HCT116 (cell line): ENCODE measurements at regions not wholly inside any gene's neighbourhood (a gene's known extent, or its start where the extent isn't known, plus 50 kb on each side); places are given as distances from the start of the nearest gene placed in this dataset.

Experiments used
- ATAC-seq: fragments of 200-7000 bp; cut with Tn5 transposase; 2 replicates; pipeline ENCODE4 v1.9.1; 2020; ENCODE audit warnings: mild to moderate bottlenecking, moderate library complexity
- BruUV-seq: library from RNA; stranded (reverse); fragments of 400-500 nt; replicated peaks from 2 replicates; lab custom pipeline; 2021; lab: Mats Ljungman, UMichigan
- CTCF ChIA-PET: fragments of 300-600 bp; sonication (Branson Sonifier 250); formaldehyde crosslinking; loops from one replicate; lab custom pipeline; 2021; ENCODE audit warnings: antibody characterized with exemption; lab: Charles Lee
- POLR2A ChIA-PET: fragments of 300-600, 350-600 bp; sonication (Branson Sonifier 250); formaldehyde crosslinking; loops from one replicate; lab custom pipeline; 2021; ENCODE audit warnings: antibody characterized with exemption; lab: Charles Lee
- RAD21 ChIA-PET, 2 experiments: fragments of 300-600 bp; sonication (Branson Sonifier 250); formaldehyde crosslinking; loops; one replicate each; lab custom pipeline; 2023; ENCODE audit warnings: low total read pairs in 2 of 2; ENCODE audit not compliant: uncharacterized antibody in 2 of 2, unreplicated experiment in 2 of 2, low non-redundant PET in 1 of 2; lab: Charles Lee
- DNase-seq: peaks from one replicate; pipeline ENCODE4 v3.0.0-alpha.2; 2010; ENCODE audit warnings: low read depth, low spot score
- H2AFZ ChIP-seq: fragments of 200-600 bp; shearing (Covaris generic), sonication (generic); 2 replicates; pipeline ENCODE4 v1.6.1; 2017; ENCODE audit warnings: low read depth, mixed run types, mixed read lengths, antibody characterized with exemption, low read length; ENCODE audit not compliant: poor library complexity, severe bottlenecking
- H3K27ac ChIP-seq: 2 replicates; pipeline ENCODE4 v1.5.1; 2012; ENCODE audit warnings: low read depth, low read length
- H3K27me3 ChIP-seq: fragments of 200-600 bp; sonication (generic); 2 replicates; pipeline ENCODE4 v1.6.1; 2016; ENCODE audit warnings: mixed run types, low read length, mixed read lengths; ENCODE audit not compliant: insufficient read depth
- H3K36me3 ChIP-seq, 2 experiments: fragments of 200-500 bp in 1 of 2; fragments of 200-600 bp in 1 of 2; sonication (Bioruptor generic) in 1 of 2; sonication (generic) in 1 of 2; 2 replicates each; pipeline versions ENCODE4 v1.5.1 to v1.6.1; 2014 to 2016; ENCODE audit warnings: low read length in 2 of 2, inconsistent platforms in 1 of 2, mixed read lengths in 1 of 2, mixed run types in 1 of 2; ENCODE audit not compliant: insufficient read depth in 2 of 2, control insufficient read depth in 1 of 2
- H3K4me1 ChIP-seq, 2 experiments: fragments of 200-600 bp in 1 of 2; sonication (generic) in 1 of 2; 2 replicates each; pipeline versions ENCODE4 v1.5.1 to v1.6.1; 2012 to 2017; ENCODE audit warnings: low read length in 2 of 2, inconsistent platforms in 1 of 2, mild to moderate bottlenecking in 1 of 2, mixed read lengths in 1 of 2, mixed run types in 1 of 2, moderate library complexity in 1 of 2; ENCODE audit not compliant: insufficient read depth in 2 of 2, control insufficient read depth in 1 of 2
- H3K4me2 ChIP-seq: fragments of 200-600 bp; sonication (generic); 2 replicates; pipeline ENCODE4 v1.6.1; 2017; ENCODE audit warnings: mixed run types, low read length, mixed read lengths
- H3K4me3 ChIP-seq, 2 experiments: fragments of 200-600 bp in 1 of 2; sonication (generic) in 1 of 2; replicated peaks in 1 of 2; 2 replicates each; pipeline ENCODE4 v1.5.1; 2011 to 2016; ENCODE audit warnings: low read length in 2 of 2, control low read depth in 1 of 2, low read depth in 1 of 2, mild to moderate bottlenecking in 1 of 2, mixed read lengths in 1 of 2, mixed run types in 1 of 2
- H3K79me2 ChIP-seq: fragments of 200-600 bp; sonication (generic); 2 replicates; pipeline ENCODE4 v1.6.1; 2017; ENCODE audit warnings: mild to moderate bottlenecking, mixed run types, low read length, moderate library complexity, mixed read lengths; ENCODE audit not compliant: insufficient read depth
- H3K9ac ChIP-seq: fragments of 200-600 bp; sonication (generic); 2 replicates; pipeline ENCODE4 v1.6.1; 2016; ENCODE audit warnings: low read length, mixed read lengths
- H3K9me2 ChIP-seq: fragments of 200-600 bp; sonication (generic), shearing (Covaris generic); 2 replicates; pipeline ENCODE4 v1.6.1; 2017; ENCODE audit warnings: mixed run types, mild to moderate bottlenecking, moderate library complexity; ENCODE audit not compliant: insufficient read depth
- H3K9me3 ChIP-seq, 2 experiments: fragments of 200-500 bp in 1 of 2; fragments of 200-600 bp in 1 of 2; sonication (Bioruptor generic) in 1 of 2; sonication (generic) in 1 of 2; 2 replicates each; pipeline ENCODE4 v1.6.1; 2014 to 2017; ENCODE audit warnings: low read length in 2 of 2, mixed read lengths in 2 of 2, inconsistent platforms in 1 of 2, low read depth in 1 of 2, mild to moderate bottlenecking in 1 of 2, mixed run types in 1 of 2, moderate library complexity in 1 of 2; ENCODE audit not compliant: control insufficient read depth in 1 of 2, insufficient read depth in 1 of 2
- H4K20me1 ChIP-seq: fragments of 200-600 bp; sonication (generic), shearing (Covaris generic); 2 replicates; pipeline ENCODE4 v1.6.1; 2017; ENCODE audit warnings: mixed run types, mild to moderate bottlenecking, moderate library complexity; ENCODE audit not compliant: insufficient read depth
- CBX3 ChIP-seq: IDR thresholded peaks from 2 replicates; pipeline ENCODE4 v1.6.1; 2012; ENCODE audit warnings: low read depth
- CEBPB ChIP-seq: IDR thresholded peaks from 2 replicates; pipeline ENCODE4 v1.6.1; 2012; ENCODE audit warnings: low read depth
- EGR1 ChIP-seq: IDR thresholded peaks from 2 replicates; pipeline ENCODE4 v1.6.1; 2012; ENCODE audit warnings: low read depth
- ELF1 ChIP-seq: IDR thresholded peaks from 2 replicates; pipeline ENCODE4 v1.6.1; 2012; ENCODE audit warnings: low read depth, borderline replicate concordance
- FOSL1 ChIP-seq: IDR thresholded peaks from 2 replicates; pipeline ENCODE4 v1.6.1; 2012; ENCODE audit warnings: low read depth
- MAX ChIP-seq: IDR thresholded peaks from 2 replicates; pipeline ENCODE4 v1.6.1; 2012
- POLR2A ChIP-seq: IDR thresholded peaks from 2 replicates; pipeline ENCODE4 v1.7.0; 2011; ENCODE audit warnings: borderline replicate concordance; ENCODE audit not compliant: insufficient read depth, insufficient read length; ENCODE audit errors: extremely low read depth
- POLR2AphosphoS5 ChIP-seq: IDR thresholded peaks from 2 replicates; pipeline ENCODE4 v1.6.1; 2011; ENCODE audit warnings: mild to moderate bottlenecking, low read depth, low read length, moderate library complexity
- SIN3A ChIP-seq: IDR thresholded peaks from 2 replicates; pipeline ENCODE4 v1.6.1; 2012; ENCODE audit warnings: low read depth
- SRF ChIP-seq: IDR thresholded peaks from 2 replicates; pipeline ENCODE4 v1.6.1; 2012; ENCODE audit warnings: low read depth
- TCF7L2 ChIP-seq: IDR thresholded peaks from 2 replicates; pipeline ENCODE4 v1.7.0; 2011; ENCODE audit warnings: borderline replicate concordance, inconsistent platforms; ENCODE audit not compliant: insufficient read depth, insufficient read length; ENCODE audit errors: extremely low read depth
- YY1 ChIP-seq: IDR thresholded peaks from 2 replicates; pipeline ENCODE4 v1.6.1; 2011; ENCODE audit warnings: low read length, low read depth, moderate library complexity, mild to moderate bottlenecking; ENCODE audit not compliant: insufficient replicate concordance; ENCODE audit errors: extremely low read depth
- ZFX ChIP-seq: fragments of 450-650 bp; IDR thresholded peaks from 2 replicates; pipeline ENCODE4 v1.6.1; 2017
- ZNF274 ChIP-seq: fragments of 200-500 bp; sonication (Bioruptor generic); IDR thresholded peaks from 2 replicates; pipeline ENCODE4 v1.6.1; 2014; ENCODE audit warnings: mild to moderate bottlenecking, low read depth, low read length, inconsistent platforms
- intact Hi-C: fragments of 100-400 bp; cut with micrococcal nuclease; formaldehyde crosslinking; loops from 2 replicates; pipeline ENCODE4 v1.10.0; 2022
- TF ChIP-seq, protein P1 (sequence below), 3 experiments: fragments of 200-600 bp in 1 of 3; sonication (generic) in 1 of 3; IDR thresholded peaks in 2 of 3; conservative IDR thresholded peaks in 1 of 3; 2 replicates each; pipeline ENCODE4 v1.5.1; 2012 to 2017; ENCODE audit warnings: low read depth in 2 of 3, low read length in 2 of 3, antibody characterized with exemption in 1 of 3, borderline replicate concordance in 1 of 3, control low read depth in 1 of 3, mild to moderate bottlenecking in 1 of 3, mixed read lengths in 1 of 3, mixed run types in 1 of 3, moderate library complexity in 1 of 3; ENCODE audit not compliant: insufficient read depth in 1 of 3
- TF ChIP-seq, protein P2 (sequence below): IDR thresholded peaks from 2 replicates; pipeline ENCODE4 v1.6.1; 2012

DNA sequence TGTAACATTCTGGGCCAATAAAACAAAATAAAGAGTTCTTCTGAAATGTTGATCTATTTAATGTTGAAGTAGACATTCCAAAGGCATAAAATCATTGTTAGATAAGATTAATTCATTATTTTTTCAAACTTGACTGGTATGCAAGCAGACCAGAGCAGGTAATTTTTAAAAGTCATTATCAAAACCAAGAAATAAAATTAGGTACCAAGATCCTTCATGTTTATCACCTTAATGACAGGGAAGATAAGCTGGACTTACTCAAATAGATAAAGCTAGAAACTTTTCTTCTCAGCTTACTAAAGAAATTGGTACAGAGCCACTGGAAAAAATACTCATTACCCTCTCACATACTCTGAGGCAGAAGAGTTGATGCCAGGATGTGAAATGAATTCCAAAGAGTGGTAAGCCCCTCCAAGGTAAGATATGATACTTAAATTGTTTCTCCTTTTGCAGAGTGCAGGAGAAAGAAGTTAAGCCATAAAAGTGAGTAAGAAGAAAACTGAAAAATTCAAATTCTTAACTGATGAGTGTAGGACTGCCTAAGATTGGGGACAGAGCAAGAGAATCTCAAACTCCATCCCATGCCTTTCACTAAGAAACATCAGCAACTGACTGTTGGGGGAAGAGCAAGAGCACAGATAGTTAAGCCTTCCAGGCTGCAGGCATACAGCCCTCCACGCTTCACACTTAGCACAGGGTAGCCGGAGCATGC, 111.9 kb downstream of the SLC41A2 start:
- H3K36me3 ChIP-seq, result no peaks in the 10 kb centered on the region
- H3K27me3 ChIP-seq, result no peaks in the 10 kb centered on the region
- no peaks in the 10 kb centered on the region for H3K4me1 ChIP-seq
- H4K20me1 ChIP-seq, result no peaks in the 10 kb centered on the region
- no peak overlapping the region for H3K4me3 ChIP-seq
- ChIA-PET CTCF (no interaction called here), POLR2A (no interaction called here), RAD21 (no interaction called here)
- H3K27ac ChIP-seq, result no peak overlapping the region
- no peaks in the 10 kb centered on the region for H3K79me2 ChIP-seq
- TF ChIP-seq POLR2AphosphoS5, result no peak
- TF ChIP-seq, protein P1, sequence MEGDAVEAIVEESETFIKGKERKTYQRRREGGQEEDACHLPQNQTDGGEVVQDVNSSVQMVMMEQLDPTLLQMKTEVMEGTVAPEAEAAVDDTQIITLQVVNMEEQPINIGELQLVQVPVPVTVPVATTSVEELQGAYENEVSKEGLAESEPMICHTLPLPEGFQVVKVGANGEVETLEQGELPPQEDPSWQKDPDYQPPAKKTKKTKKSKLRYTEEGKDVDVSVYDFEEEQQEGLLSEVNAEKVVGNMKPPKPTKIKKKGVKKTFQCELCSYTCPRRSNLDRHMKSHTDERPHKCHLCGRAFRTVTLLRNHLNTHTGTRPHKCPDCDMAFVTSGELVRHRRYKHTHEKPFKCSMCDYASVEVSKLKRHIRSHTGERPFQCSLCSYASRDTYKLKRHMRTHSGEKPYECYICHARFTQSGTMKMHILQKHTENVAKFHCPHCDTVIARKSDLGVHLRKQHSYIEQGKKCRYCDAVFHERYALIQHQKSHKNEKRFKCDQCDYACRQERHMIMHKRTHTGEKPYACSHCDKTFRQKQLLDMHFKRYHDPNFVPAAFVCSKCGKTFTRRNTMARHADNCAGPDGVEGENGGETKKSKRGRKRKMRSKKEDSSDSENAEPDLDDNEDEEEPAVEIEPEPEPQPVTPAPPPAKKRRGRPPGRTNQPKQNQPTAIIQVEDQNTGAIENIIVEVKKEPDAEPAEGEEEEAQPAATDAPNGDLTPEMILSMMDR (IDR thresholded peaks at IDR 0.05 in 2 of 3, conservative IDR thresholded peaks at IDR 0.05 in 1 of 3; ENCODE audit: borderline replicate concordance in 1 of 3, insufficient read depth in 1 of 3, low read depth in 2 of 3, low read length in 2 of 3), result no peak
- no peak for TF ChIP-seq SRF
- no peak for TF ChIP-seq SIN3A
- no peak for TF ChIP-seq POLR2A
- TF ChIP-seq TCF7L2, result no peak
- TF ChIP-seq CEBPB, result no peak
- TF ChIP-seq CBX3, result no peak
- TF ChIP-seq MAX, result no peak
- no peak for TF ChIP-seq ZFX
- no peak for TF ChIP-seq YY1
- TF ChIP-seq, protein P2, sequence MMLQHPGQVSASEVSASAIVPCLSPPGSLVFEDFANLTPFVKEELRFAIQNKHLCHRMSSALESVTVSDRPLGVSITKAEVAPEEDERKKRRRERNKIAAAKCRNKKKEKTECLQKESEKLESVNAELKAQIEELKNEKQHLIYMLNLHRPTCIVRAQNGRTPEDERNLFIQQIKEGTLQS, result no peak
- TF ChIP-seq ZNF274, result no peak
- no peak for TF ChIP-seq EGR1
- no peak for TF ChIP-seq FOSL1
- no peak for TF ChIP-seq ELF1
- H3K9me2 ChIP-seq, result no peaks in the 10 kb centered on the region
- H3K9me3 ChIP-seq, result no peaks in the 10 kb centered on the region
- no TSS peak for BruUV-seq
- no peak for ATAC-seq
- intact Hi-C loops, result no loop called here
- no peak for DNase-seq
- H3K4me2 ChIP-seq, result no peak overlapping the region
- H3K9ac ChIP-seq, result no peak overlapping the region
- no peak overlapping the region for H2AFZ ChIP-seq
